ENCODE measurements at regions not wholly inside any gene's neighbourhood (a gene's known extent, or its start where the extent isn't known, plus 50 kb on each side); places are given as distances from the start of the nearest gene placed in this dataset.

DNA sequence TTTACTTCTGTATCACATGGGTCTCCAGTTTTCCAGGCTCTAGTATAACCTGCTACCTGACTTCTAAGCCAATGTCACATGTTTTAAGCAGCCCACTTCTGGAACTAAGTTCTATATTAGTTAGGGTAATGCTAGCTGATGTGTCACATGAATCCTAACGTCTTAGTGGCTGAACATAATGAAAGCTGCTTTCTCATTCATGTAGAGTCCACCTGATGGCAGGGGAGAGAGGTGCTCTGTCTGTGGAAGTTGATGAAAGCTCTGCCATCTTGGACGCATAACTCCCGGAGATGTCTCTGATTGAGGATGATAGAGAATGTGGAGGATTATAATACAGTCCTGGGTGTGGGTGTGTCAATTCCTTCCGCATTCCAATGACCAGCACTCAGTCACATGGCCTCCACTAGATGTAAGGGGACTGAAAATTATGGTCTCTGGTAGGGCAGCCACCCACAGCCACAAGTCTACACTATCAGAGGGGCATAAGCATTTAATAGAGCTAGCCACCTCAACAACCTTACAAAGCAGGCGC is 234.4 kb upstream of the CRY1 start:
- DNase-seq (ENCODE audit: low spot score) = no peak
- no peaks in the 10 kb centered on the region for H3K9me2 ChIP-seq (replicated peaks; ENCODE audit: insufficient read depth)

DNA sequence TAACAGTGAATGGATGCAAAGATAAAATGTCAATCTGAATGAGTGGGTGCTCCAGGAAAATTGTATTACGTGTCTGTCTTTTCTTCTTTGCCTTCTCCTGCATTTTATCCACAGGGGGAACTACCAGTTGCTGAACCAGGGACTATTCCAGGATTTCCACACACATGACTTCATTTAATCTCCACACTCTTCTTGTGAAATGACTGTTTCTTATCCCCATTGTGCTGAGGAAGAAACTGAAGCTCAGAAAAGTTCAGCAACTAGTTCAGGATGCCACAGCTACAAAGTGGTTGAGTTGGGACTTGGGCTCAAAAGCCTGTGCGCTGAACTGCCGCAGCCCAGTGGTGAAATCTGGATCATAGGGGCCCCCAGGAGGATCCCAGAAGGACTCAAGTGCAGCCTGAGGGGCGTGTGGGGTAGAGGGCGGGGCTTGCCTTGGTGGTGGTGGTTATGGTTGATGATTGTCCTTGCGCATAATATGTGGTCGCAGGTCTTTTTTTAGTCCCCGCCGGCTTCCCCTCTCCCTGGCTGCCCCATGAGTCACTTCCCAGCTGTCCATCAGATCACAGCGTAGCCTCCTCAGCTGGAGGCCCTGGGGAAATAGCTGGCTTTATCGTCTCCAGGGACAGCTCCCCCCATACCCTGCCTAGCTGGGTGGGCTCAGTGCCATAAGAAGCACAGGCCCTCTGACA is 235.2 kb upstream of the CRY1 start:
- Histone ChIP-seq H2AFZ (no peak overlapping the region), H3K4me2 (no peak overlapping the region), H3K9me2 (replicated peaks; ENCODE audit: insufficient read depth) (no peaks in the 10 kb centered on the region), H3K36me3 (replicated peaks; ENCODE audit: insufficient read depth, low read depth) (no peaks in the 10 kb centered on the region), H4K20me1 (ENCODE audit: insufficient read depth, poor library complexity, severe bottlenecking) (no peaks in the 10 kb centered on the region), H3K9me3 (ENCODE audit: low read depth) (no peaks in the 10 kb centered on the region), H3K4me1 (ENCODE audit: insufficient read depth) (no peaks in the 10 kb centered on the region), H3K27me3 (peaks cover 16% of the 10 kb centered on the region), H3K79me2 (no peaks in the 10 kb centered on the region), H3K27ac (no peak overlapping the region), H3K4me3 (no peak overlapping the region)
- 71% methylated on average over 7 of the region's 11 CpGs for WGBS (ENCODE audit: low lambda C conversion rate, missing lambda C conversion rate)
- DNase-seq (ENCODE audit: low spot score) = peak; percentile 11
- TF ChIP-seq CTCF (IDR thresholded peaks at IDR 0.05; ENCODE audit: poor library complexity) (no peak), EZH2 (IDR thresholded peaks at IDR 0.05; ENCODE audit: borderline replicate concordance) (no peak)

More for the DNA sequence above, 234.4 kb upstream of the CRY1 start:
- Histone ChIP-seq H3K27me3 (peaks cover 25% of the 10 kb centered on the region), H3K27ac (no peak overlapping the region), H3K4me2 (no peak overlapping the region), H3K4me3 (no peak overlapping the region), H3K79me2 (no peaks in the 10 kb centered on the region), H3K36me3 (replicated peaks; ENCODE audit: insufficient read depth, low read depth) (no peaks in the 10 kb centered on the region), H4K20me1 (ENCODE audit: insufficient read depth, poor library complexity, severe bottlenecking) (no peaks in the 10 kb centered on the region), H2AFZ (no peak overlapping the region), H3K4me1 (ENCODE audit: insufficient read depth) (no peaks in the 10 kb centered on the region), H3K9me3 (ENCODE audit: low read depth) (no peaks in the 10 kb centered on the region)
- TF ChIP-seq CTCF (IDR thresholded peaks at IDR 0.05; ENCODE audit: poor library complexity) (no peak), EZH2phosphoT487 (IDR thresholded peaks at IDR 0.05; ENCODE audit: low read depth, severe bottlenecking, unreplicated experiment) (no peak), EZH2 (IDR thresholded peaks at IDR 0.05; ENCODE audit: borderline replicate concordance) (no peak)
- WGBS (ENCODE audit: low lambda C conversion rate, missing lambda C conversion rate) = 71% methylated on average over 5 of the region's 5 CpGs

- Histone ChIP-seq H3K9me2 (replicated peaks; ENCODE audit: insufficient read depth) (no peaks in the 10 kb centered on the region), H3K9me3 (ENCODE audit: low read depth) (no peaks in the 10 kb centered on the region), H3K36me3 (replicated peaks; ENCODE audit: insufficient read depth, low read depth) (no peaks in the 10 kb centered on the region), H2AFZ (no peak overlapping the region), H4K20me1 (ENCODE audit: insufficient read depth, poor library complexity, severe bottlenecking) (no peaks in the 10 kb centered on the region), H3K4me1 (ENCODE audit: insufficient read depth) (no peaks in the 10 kb centered on the region), H3K4me3 (no peak overlapping the region), H3K79me2 (no peaks in the 10 kb centered on the region), H3K27ac (no peak overlapping the region), H3K4me2 (no peak overlapping the region), H3K27me3 (peaks cover 10% of the 10 kb centered on the region)
- DNase-seq (ENCODE audit: low spot score) = no peak
- WGBS (ENCODE audit: low lambda C conversion rate, missing lambda C conversion rate) = 94% methylated on average over 1 of the region's 1 CpG
- no peak for TF ChIP-seq CTCF (IDR thresholded peaks at IDR 0.05; ENCODE audit: poor library complexity)
- no peak for TF ChIP-seq EZH2 (IDR thresholded peaks at IDR 0.05; ENCODE audit: borderline replicate concordance)
- no peak for TF ChIP-seq EZH2phosphoT487 (IDR thresholded peaks at IDR 0.05; ENCODE audit: low read depth, severe bottlenecking, unreplicated experiment)
These were observed 236.4 kb upstream of the CRY1 start for GRCh38 chr12:107329569-107330324.
